Osteoblast (primary cell): ENCODE measurements at regions not wholly inside any gene's neighbourhood (a gene's known extent, or its start where the extent isn't known, plus 50 kb on each side); places are given as distances from the start of the nearest gene placed in this dataset.

Experiments
- DNase-seq: peaks from one replicate; pipeline ENCODE4 v3.0.0; 2011; ENCODE audit warnings: low spot score, mixed read lengths; ENCODE audit not compliant: insufficient read length; ENCODE audit errors: missing footprints
- H2AFZ ChIP-seq: 2 replicates; pipeline ENCODE4 v1.6.0; 2011; ENCODE audit warnings: mild to moderate bottlenecking, low read length
- H3K27ac ChIP-seq: 2 replicates; pipeline ENCODE4 v1.5.1; 2011; ENCODE audit warnings: mild to moderate bottlenecking, low read depth, low read length, moderate library complexity
- H3K27me3 ChIP-seq: 2 replicates; pipeline ENCODE4 v1.6.0; 2012; ENCODE audit warnings: mild to moderate bottlenecking, control low read depth, inconsistent platforms, low read length, moderate library complexity; ENCODE audit not compliant: insufficient read depth
- H3K36me3 ChIP-seq: 2 replicates; pipeline ENCODE4 v1.5.1; 2011; ENCODE audit warnings: mild to moderate bottlenecking, low read length, control low read depth, moderate library complexity; ENCODE audit not compliant: insufficient read depth
- H3K4me1 ChIP-seq: 2 replicates; pipeline ENCODE4 v1.5.1; 2011; ENCODE audit warnings: mild to moderate bottlenecking, low read length, control low read depth, moderate library complexity; ENCODE audit not compliant: insufficient read depth
- H3K4me2 ChIP-seq: 2 replicates; pipeline ENCODE4 v1.6.0; 2011; ENCODE audit warnings: mild to moderate bottlenecking, low read length; ENCODE audit not compliant: insufficient read depth
- H3K4me3 ChIP-seq: fragments of 200-600 bp; sonication (generic); 3 replicates; pipeline ENCODE4 v1.5.1; 2012; ENCODE audit warnings: mild to moderate bottlenecking, low read length, inconsistent platforms; ENCODE audit not compliant: insufficient read depth
- H3K79me2 ChIP-seq: 2 replicates; pipeline ENCODE4 v1.6.0; 2012; ENCODE audit warnings: mild to moderate bottlenecking, low read length, control low read depth, inconsistent platforms; ENCODE audit not compliant: insufficient read depth
- H3K9me3 ChIP-seq: 2 replicates; pipeline ENCODE4 v1.5.1; 2011; ENCODE audit warnings: low read depth, low read length, control low read depth
- H4K20me1 ChIP-seq: 2 replicates; pipeline ENCODE4 v1.6.0; 2012; ENCODE audit warnings: mild to moderate bottlenecking, low read length, control low read depth; ENCODE audit not compliant: insufficient read depth
- CTCF ChIP-seq: IDR thresholded peaks from 2 replicates; pipeline ENCODE4 v1.5.1; 2011; ENCODE audit warnings: mild to moderate bottlenecking, low read depth, low read length, moderate library complexity; ENCODE audit errors: extremely low read depth

- Histone ChIP-seq H3K36me3 (no peaks in the 10 kb centered on the region), H3K27ac (no peak overlapping the region), H3K9me3 (peaks cover 4% of the 10 kb centered on the region), H3K79me2 (no peaks in the 10 kb centered on the region), H3K27me3 (no peaks in the 10 kb centered on the region), H4K20me1 (no peaks in the 10 kb centered on the region), H3K4me1 (no peaks in the 10 kb centered on the region), H3K4me2 (no peak overlapping the region), H3K4me3 (no peak overlapping the region), H2AFZ (no peak overlapping the region)
- DNase-seq, result no peak
- TF ChIP-seq CTCF, result no peak
These were observed 715.3 kb downstream of the NR2F2 start for GRCh38 chr15:97045666-97046421.

DNA sequence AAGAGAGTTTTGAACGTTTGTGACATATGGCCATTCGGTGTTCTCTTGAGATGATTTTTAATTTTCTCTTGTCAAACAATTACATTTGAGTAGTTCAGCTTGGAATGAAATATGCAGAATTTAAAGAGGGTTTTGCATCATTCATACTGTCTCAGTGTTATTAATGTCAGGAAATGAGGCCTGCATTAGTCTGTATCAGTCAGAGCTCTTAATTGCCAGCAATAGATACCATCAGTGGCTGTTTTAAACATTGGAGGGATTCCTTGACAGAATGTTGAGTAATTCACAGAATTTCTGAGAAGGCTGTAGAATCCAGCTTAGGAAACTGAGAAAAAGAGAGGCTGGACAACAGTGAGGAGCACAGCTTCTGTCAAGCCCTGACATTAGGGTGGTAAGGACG lies 722.0 kb downstream of the NR2F2 start:
- H4K20me1 ChIP-seq, result no peaks in the 10 kb centered on the region
- H3K4me1 ChIP-seq, result no peaks in the 10 kb centered on the region
- no peaks in the 10 kb centered on the region for H3K36me3 ChIP-seq
- H3K4me2 ChIP-seq, result no peak overlapping the region
- H3K4me3 ChIP-seq, result no peak overlapping the region
- no peaks in the 10 kb centered on the region for H3K27me3 ChIP-seq
- no peak for DNase-seq
- peaks cover 4% of the 10 kb centered on the region for H3K9me3 ChIP-seq
- no peak overlapping the region for H2AFZ ChIP-seq
- H3K79me2 ChIP-seq, result no peaks in the 10 kb centered on the region
- TF ChIP-seq CTCF, result no peak
- H3K27ac ChIP-seq, result no peak overlapping the region

GRCh38 chr15:97053635-97054034 lies 723.1 kb downstream of the NR2F2 start:
- TF ChIP-seq CTCF, result no peak
- no peaks in the 10 kb centered on the region for H3K36me3 ChIP-seq
- no peaks in the 10 kb centered on the region for H3K79me2 ChIP-seq
- H4K20me1 ChIP-seq, result no peaks in the 10 kb centered on the region
- H2AFZ ChIP-seq, result no peak overlapping the region
- no peak for DNase-seq
- no peak overlapping the region for H3K27ac ChIP-seq
- no peak overlapping the region for H3K4me2 ChIP-seq
- no peak overlapping the region for H3K4me3 ChIP-seq
- peaks cover 4% of the 10 kb centered on the region for H3K9me3 ChIP-seq
- no peaks in the 10 kb centered on the region for H3K4me1 ChIP-seq
- H3K27me3 ChIP-seq, result no peaks in the 10 kb centered on the region

DNA sequence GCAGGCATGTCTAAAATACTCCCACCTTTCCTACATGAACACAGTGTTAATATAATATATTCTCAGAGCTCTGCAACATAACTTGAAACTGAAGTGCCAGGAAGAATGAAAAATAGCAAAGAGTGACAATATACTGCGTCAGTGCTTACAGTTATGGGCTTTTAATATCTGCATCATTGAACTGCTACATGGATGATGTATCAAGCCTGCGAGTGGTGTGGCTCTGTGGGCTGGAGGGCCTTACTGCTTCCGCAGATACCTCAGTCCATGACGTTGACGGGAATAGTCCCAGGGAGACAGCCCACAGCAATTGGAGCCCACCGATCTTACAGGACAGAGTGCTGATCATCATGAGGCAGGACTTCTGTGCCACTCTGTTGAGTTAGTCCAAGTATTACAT lies 727.0 kb downstream of the NR2F2 start:
- no peaks in the 10 kb centered on the region for H3K4me1 ChIP-seq
- no peaks in the 10 kb centered on the region for H4K20me1 ChIP-seq
- H3K9me3 ChIP-seq, result peaks cover 2% of the 10 kb centered on the region
- H2AFZ ChIP-seq, result no peak overlapping the region
- no peaks in the 10 kb centered on the region for H3K36me3 ChIP-seq
- no peak for DNase-seq
- no peak for TF ChIP-seq CTCF
- no peak overlapping the region for H3K27ac ChIP-seq
- no peaks in the 10 kb centered on the region for H3K79me2 ChIP-seq
- H3K27me3 ChIP-seq, result no peaks in the 10 kb centered on the region
- H3K4me2 ChIP-seq, result no peak overlapping the region
- no peak overlapping the region for H3K4me3 ChIP-seq
